Endothelial cell of umbilical vein (primary cell): ENCODE measurements at regions not wholly inside any gene's neighbourhood (a gene's known extent, or its start where the extent isn't known, plus 50 kb on each side); places are given as distances from the start of the nearest gene placed in this dataset.

ENCODE experiments used
- BruUV-seq: library from RNA; stranded (reverse); fragments of 400-500 nt; replicated peaks from 2 replicates; lab custom pipeline; 2021; lab: Mats Ljungman, UMichigan
- CTCF ChIA-PET: fragments of 300-600, 350-600 bp; sonication (Branson Sonifier 250); formaldehyde crosslinking; loops from one replicate; lab custom pipeline; 2021; ENCODE audit warnings: antibody characterized with exemption, inconsistent platforms; lab: Charles Lee
- POLR2A ChIA-PET: fragments of 300-600, 350-600 bp; sonication (Branson Sonifier 250); formaldehyde crosslinking; loops from one replicate; lab custom pipeline; 2021; ENCODE audit warnings: antibody characterized with exemption, inconsistent platforms; lab: Charles Lee
- DNase-seq: peaks from one replicate; pipeline ENCODE4 v3.0.0-alpha.2; 2011; ENCODE audit warnings: low read depth, low spot score
- FAIRE-seq: peaks from 2 replicates; lab custom pipeline; 2011; peaks lifted over from hg19 to GRCh38; lab: Jason Lieb, UNC
- H2AFZ ChIP-seq: 2 replicates; pipeline ENCODE4 v1.6.0; 2012; ENCODE audit warnings: low read depth, low read length, control low read depth, inconsistent platforms
- H3K27ac ChIP-seq: 2 replicates; pipeline ENCODE4 v1.5.1; 2011; ENCODE audit warnings: low read depth, mild to moderate bottlenecking, control low read depth, low read length, moderate library complexity; ENCODE audit not compliant: insufficient read depth
- H3K27me3 ChIP-seq, 2 experiments: 2 replicates each; pipeline versions ENCODE4 v1.6.0 to v1.6.1; 2011; ENCODE audit warnings: low read length in 2 of 2, mixed read lengths in 1 of 2; ENCODE audit not compliant: control insufficient read depth in 2 of 2, insufficient read depth in 2 of 2
- H3K36me3 ChIP-seq, 2 experiments: 2 replicates in 1 of 2; 3 replicates in 1 of 2; pipeline ENCODE4 v1.5.1; 2011; ENCODE audit warnings: low read length in 2 of 2, mild to moderate bottlenecking in 1 of 2, moderate library complexity in 1 of 2; ENCODE audit not compliant: control insufficient read depth in 2 of 2, insufficient read depth in 2 of 2; ENCODE audit errors: extremely low read depth in 1 of 2
- H3K4me1 ChIP-seq: 3 replicates; pipeline ENCODE4 v1.5.1; 2011; ENCODE audit warnings: mild to moderate bottlenecking, low read length; ENCODE audit not compliant: control insufficient read depth, insufficient read depth; ENCODE audit errors: extremely low read depth
- H3K4me2 ChIP-seq: 2 replicates; pipeline ENCODE4 v1.6.1; 2011; ENCODE audit warnings: low read length, control low read depth, mixed read lengths; ENCODE audit not compliant: insufficient read depth
- H3K4me3 ChIP-seq, 3 experiments: fragments of 200-600 bp in 1 of 3; sonication (generic), shearing (Covaris generic) in 1 of 3; replicated peaks in 1 of 3; 2 replicates each; pipeline ENCODE4 v1.5.1; 2011 to 2016; ENCODE audit warnings: control low read depth in 3 of 3, low read length in 3 of 3, mild to moderate bottlenecking in 2 of 3, inconsistent platforms in 1 of 3, low read depth in 1 of 3, moderate library complexity in 1 of 3; ENCODE audit not compliant: insufficient read depth in 1 of 3
- H3K79me2 ChIP-seq: 2 replicates; pipeline ENCODE4 v1.6.0; 2012; ENCODE audit warnings: low read length, inconsistent platforms; ENCODE audit not compliant: control insufficient read depth, insufficient read depth
- H3K9ac ChIP-seq: replicated peaks from 2 replicates; pipeline ENCODE3; 2011; ENCODE audit warnings: low read length, control low read depth; ENCODE audit not compliant: insufficient read depth; ENCODE audit errors: extremely low read depth
- H3K9me1 ChIP-seq: replicated peaks from 3 replicates; pipeline ENCODE4 v1.6.0; 2011; ENCODE audit warnings: mild to moderate bottlenecking, low read length; ENCODE audit not compliant: control insufficient read depth, insufficient read depth; ENCODE audit errors: extremely low read depth
- H3K9me3 ChIP-seq: replicated peaks from 2 replicates; pipeline ENCODE4 v1.5.1; 2012; ENCODE audit warnings: low read length, inconsistent platforms; ENCODE audit not compliant: control insufficient read depth, insufficient read depth
- H4K20me1 ChIP-seq: replicated peaks from 2 replicates; pipeline ENCODE3; 2011; ENCODE audit warnings: mild to moderate bottlenecking, low read length; ENCODE audit not compliant: control insufficient read depth, insufficient read depth; ENCODE audit errors: extremely low read depth
- FOS ChIP-seq: IDR thresholded peaks from 2 replicates; pipeline ENCODE4 v1.6.1; 2011; ENCODE audit warnings: mild to moderate bottlenecking, low read length, moderate library complexity, borderline replicate concordance; ENCODE audit not compliant: insufficient read depth
- JUN ChIP-seq: IDR thresholded peaks from 2 replicates; pipeline ENCODE4 v1.6.1; 2011; ENCODE audit warnings: borderline replicate concordance, low read depth; ENCODE audit not compliant: insufficient read length, insufficient read depth
- MYC ChIP-seq: IDR thresholded peaks from one replicate; pipeline ENCODE4 v1.6.1; 2011; ENCODE audit warnings: mild to moderate bottlenecking, low read depth, low read length
- POLR2A ChIP-seq: IDR thresholded peaks from 2 replicates; pipeline ENCODE4 v1.6.1; 2012; ENCODE audit warnings: low read depth, mild to moderate bottlenecking, control low read depth, low read length
- POLR2AphosphoS5 ChIP-seq: IDR thresholded peaks from 2 replicates; pipeline ENCODE4 v1.6.1; 2012; ENCODE audit warnings: low read depth, mild to moderate bottlenecking, control low read depth, low read length, moderate library complexity; ENCODE audit not compliant: insufficient read depth
- dilution Hi-C: fragments of 300-500 bp; cut with MboI; formaldehyde crosslinking; loops from one replicate; pipeline ENCODE4 v1.15.0; 2019; ENCODE audit warnings: low sequenced_read_pairs; ENCODE audit not compliant: extremely low pct_ligation_motif_present
- intact Hi-C: fragments of 100-400 bp; cut with micrococcal nuclease; formaldehyde crosslinking; loops from one replicate; pipeline ENCODE4 v1.10.0; 2022
- TF ChIP-seq, protein P1 (sequence below), 2 donors: IDR thresholded peaks; 1 replicate in 1 of 2; 2 replicates in 1 of 2; pipeline ENCODE4 v1.5.1; 2011; ENCODE audit warnings: low read length in 2 of 2, mild to moderate bottlenecking in 2 of 2, moderate library complexity in 2 of 2, control low read depth in 1 of 2, inconsistent platforms in 1 of 2, low read depth in 1 of 2; ENCODE audit not compliant: insufficient read depth in 1 of 2; ENCODE audit errors: extremely low read depth in 1 of 2

DNA sequence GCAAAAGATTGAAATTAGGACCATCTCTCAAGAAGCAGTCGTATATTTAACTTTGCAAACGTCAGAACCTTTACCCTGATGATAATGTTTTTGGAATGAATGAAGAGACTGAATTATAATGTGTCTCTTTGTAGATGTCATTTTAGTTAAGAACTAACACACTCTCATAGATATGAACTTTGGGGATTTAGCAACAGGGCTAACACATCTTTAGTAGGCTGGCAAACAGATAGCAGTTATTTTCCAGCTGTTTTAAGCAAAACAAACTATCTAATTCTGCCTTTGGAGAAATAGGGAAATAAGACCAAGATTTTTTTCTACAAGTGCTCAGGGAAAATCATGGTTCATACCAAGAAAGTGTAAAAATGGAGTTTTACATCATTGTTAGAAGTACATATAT is 469.7 kb downstream of the SPATA31D1 start:
- TF ChIP-seq POLR2A (no peak), JUN (no peak), MYC (no peak)
- TF ChIP-seq, protein P1, sequence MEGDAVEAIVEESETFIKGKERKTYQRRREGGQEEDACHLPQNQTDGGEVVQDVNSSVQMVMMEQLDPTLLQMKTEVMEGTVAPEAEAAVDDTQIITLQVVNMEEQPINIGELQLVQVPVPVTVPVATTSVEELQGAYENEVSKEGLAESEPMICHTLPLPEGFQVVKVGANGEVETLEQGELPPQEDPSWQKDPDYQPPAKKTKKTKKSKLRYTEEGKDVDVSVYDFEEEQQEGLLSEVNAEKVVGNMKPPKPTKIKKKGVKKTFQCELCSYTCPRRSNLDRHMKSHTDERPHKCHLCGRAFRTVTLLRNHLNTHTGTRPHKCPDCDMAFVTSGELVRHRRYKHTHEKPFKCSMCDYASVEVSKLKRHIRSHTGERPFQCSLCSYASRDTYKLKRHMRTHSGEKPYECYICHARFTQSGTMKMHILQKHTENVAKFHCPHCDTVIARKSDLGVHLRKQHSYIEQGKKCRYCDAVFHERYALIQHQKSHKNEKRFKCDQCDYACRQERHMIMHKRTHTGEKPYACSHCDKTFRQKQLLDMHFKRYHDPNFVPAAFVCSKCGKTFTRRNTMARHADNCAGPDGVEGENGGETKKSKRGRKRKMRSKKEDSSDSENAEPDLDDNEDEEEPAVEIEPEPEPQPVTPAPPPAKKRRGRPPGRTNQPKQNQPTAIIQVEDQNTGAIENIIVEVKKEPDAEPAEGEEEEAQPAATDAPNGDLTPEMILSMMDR (IDR thresholded peaks at IDR 0.05; ENCODE audit: extremely low read depth in 1 of 2, insufficient read depth in 1 of 2, low read depth in 1 of 2, low read length in 2 of 2), result no peak
- H3K9ac ChIP-seq, result no peak overlapping the region
- H2AFZ ChIP-seq, result no peak overlapping the region
- BruUV-seq, result no TSS peak
- H3K36me3 ChIP-seq, result no peaks in the 10 kb centered on the region
- no peak overlapping the region for H3K4me3 ChIP-seq
- intact Hi-C loops, result no loop called here
- no peak overlapping the region for H3K27ac ChIP-seq
- H3K79me2 ChIP-seq, result no peaks in the 10 kb centered on the region
- no peaks in the 10 kb centered on the region for H4K20me1 ChIP-seq
- POLR2A ChIA-PET, result no interaction called here
- DNase-seq, result no peak
- H3K9me1 ChIP-seq, result no peaks in the 10 kb centered on the region
- no peaks in the 10 kb centered on the region for H3K4me1 ChIP-seq
- H3K4me2 ChIP-seq, result no peak overlapping the region
- dilution Hi-C loops, result no loop called here
- FAIRE-seq, result no peak
- CTCF ChIA-PET, result no interaction called here
- H3K27me3 ChIP-seq, result no peaks in the 10 kb centered on the region
- H3K9me3 ChIP-seq, result peaks cover 1% of the 10 kb centered on the region

DNA sequence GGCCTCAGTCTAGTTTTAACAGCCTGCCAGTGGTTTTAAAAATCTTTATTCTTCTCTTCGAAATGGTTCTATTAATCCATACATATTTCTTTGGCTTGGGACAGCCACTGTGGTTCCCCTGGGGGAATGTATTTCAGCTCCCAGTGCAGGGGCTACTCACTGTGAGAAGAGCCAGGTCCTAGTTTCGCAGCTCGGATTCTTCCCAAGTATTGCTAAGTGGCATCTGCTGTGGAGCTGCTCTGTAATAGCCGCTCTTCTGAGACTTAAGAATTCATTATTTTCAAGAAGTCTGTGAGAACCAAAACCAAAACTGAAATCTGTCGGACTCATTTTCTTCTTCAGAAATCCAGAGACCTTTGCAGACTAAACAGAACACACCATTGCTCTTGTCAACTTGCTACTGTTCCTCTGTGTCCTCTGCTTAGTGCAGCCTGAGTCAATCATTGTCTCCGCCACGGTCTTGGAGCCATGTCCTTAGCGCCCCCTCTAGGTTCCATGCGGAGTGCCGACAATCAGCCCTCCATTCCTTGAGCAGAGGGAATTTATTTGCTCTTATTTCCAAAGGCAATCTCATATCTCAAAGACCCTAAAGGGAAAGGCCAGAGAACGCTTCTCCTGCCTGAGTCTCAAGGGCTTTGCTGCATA is 478.2 kb downstream of the SPATA31D1 start:
- no peak for TF ChIP-seq FOS
- no peak for TF ChIP-seq POLR2AphosphoS5
- CTCF ChIA-PET, result no interaction called here
- dilution Hi-C loops, result no loop called here

More for the DNA sequence above, 478.2 kb downstream of the SPATA31D1 start:
- no peaks in the 10 kb centered on the region for H3K9me1 ChIP-seq
- no peaks in the 10 kb centered on the region for H4K20me1 ChIP-seq
- no peaks in the 10 kb centered on the region for H3K79me2 ChIP-seq
- H3K27ac ChIP-seq, result no peak overlapping the region
- no peak overlapping the region for H3K9ac ChIP-seq
- H3K36me3 ChIP-seq, result no peaks in the 10 kb centered on the region
- no peak overlapping the region for H2AFZ ChIP-seq
- no peak overlapping the region for H3K4me3 ChIP-seq
- no peaks in the 10 kb centered on the region for H3K27me3 ChIP-seq
- H3K9me3 ChIP-seq, result no peaks in the 10 kb centered on the region
- H3K4me1 ChIP-seq, result no peaks in the 10 kb centered on the region
- FAIRE-seq (no peak), DNase-seq (no peak)
- no TSS peak for BruUV-seq
- no peak overlapping the region for H3K4me2 ChIP-seq
- POLR2A ChIA-PET, result no interaction called here
- intact Hi-C loops, result no loop called here
